Heart right ventricle (tissue), 16 donors: ENCODE measurements at regions not wholly inside any gene's neighbourhood (a gene's known extent, or its start where the extent isn't known, plus 50 kb on each side); places are given as distances from the start of the nearest gene placed in this dataset.

ENCODE experiments used
- ATAC-seq, 8 donors: fragments of 200-7000 bp; cut with Tn5 transposase; one replicate each; pipeline ENCODE4 v1.9.1; 2020; ENCODE audit warnings: mild to moderate bottlenecking in 8 of 8, moderate library complexity in 8 of 8, moderate number of reproducible peaks in 1 of 8
- DNase-seq, 2 donors: peaks; one replicate each; pipeline ENCODE4 v3.0.0-alpha.2; 2020
- H3K27ac ChIP-seq, 10 donors: fragments of 200-600 bp; sonication (generic) in 2 of 10; one replicate each; pipeline versions ENCODE4 v1.5.0 to v1.8.0; 2020 to 2022; ENCODE audit warnings: mild to moderate bottlenecking in 3 of 10
- H3K27me3 ChIP-seq, 7 donors: fragments of 200-600 bp; one replicate each; pipeline ENCODE4 v1.8.0; 2021 to 2022; ENCODE audit warnings: mild to moderate bottlenecking in 2 of 7
- H3K36me3 ChIP-seq, 9 donors: fragments of 200-600 bp; sonication (generic) in 1 of 9; one replicate each; pipeline versions ENCODE4 v1.5.0 to v1.8.0; 2020 to 2022; ENCODE audit warnings: mild to moderate bottlenecking in 2 of 9
- H3K4me1 ChIP-seq, 9 donors: fragments of 200-600 bp; sonication (generic) in 1 of 9; one replicate each; pipeline versions ENCODE4 v1.5.0 to v1.8.0; 2020 to 2022; ENCODE audit warnings: mild to moderate bottlenecking in 4 of 9
- H3K4me3 ChIP-seq, 10 donors: fragments of 200-600 bp; sonication (generic) in 2 of 10; one replicate each; pipeline versions ENCODE4 v1.5.0 to v1.8.0; 2020 to 2022; ENCODE audit warnings: mild to moderate bottlenecking in 7 of 10, moderate library complexity in 2 of 10
- H3K9me3 ChIP-seq, 11 donors: fragments of 200-600 bp in 10 of 11; sonication (generic) in 2 of 11; one replicate each; pipeline versions ENCODE4 v1.5.0 to v1.8.0; 2013 to 2022; ENCODE audit warnings: mild to moderate bottlenecking in 2 of 11, control low read depth in 1 of 11, moderate library complexity in 1 of 11
- WGBS, 2 donors: extraction: QIAGEN DNeasy Blood & Tissue Kit; methylation state at CpG; one replicate each; pipeline ENCODE4 v1.1.7; 2013; ENCODE audit warnings: inconsistent platforms in 1 of 2; 5-methylcytosine and 5-hydroxymethylcytosine counted together
- intact Hi-C, 10 donors: fragments of 100-400 bp; cut with DNase I; formaldehyde crosslinking; loops; one replicate each; pipeline versions ENCODE4 v1.11.1 to v1.14.2; 2022
- TF ChIP-seq, protein P1 (sequence below), 9 donors: fragments of 200-600 bp; sonication (generic) in 2 of 9; IDR thresholded peaks; one replicate each; pipeline versions ENCODE4 v1.5.0 to v1.8.0; 2021 to 2022; ENCODE audit warnings: antibody characterized with exemption in 9 of 9, mild to moderate bottlenecking in 5 of 9, moderate library complexity in 1 of 9
- donor health status: Arrhythmogenic right ventricular cardiomyopathy.
- donor health status: ischemic (EF 13 %, LVEDD 7.1; RV severe dilation, severe dysfunction).
- donor health status: healthy with polysubstance abuse.
- donor health status: DM: no; HTN: yes; CAD: no.
- donor health status: DM: no; HTN: no; CAD: no.
- donor health status: ischemic (EF 25% LVEDD 6.9; RV normal size, moderate dysfunction).
- donor health status: ischemic (EF 25% LVEDD 5.7; RV mildly dilated, moderate dysfunction).
- donor health status: healthy.
- donor health status: DM: yes; HTN: yes; CAD: no.
- donor health status: Ischemic cardiomyopathy.
- donor health status: ischemic (EF 35%, LVEDD 5.7; RV mildly dilated, moderate dysfunction).
- donor health status: nonischemic (EF 11% LVEDD 7.7; RV severe dilation, severe dysfunction).
- donor health status: DM: yes; HTN: yes; CAD: no.
- donor health status: PGD.
- donor health status: ischemic (EF 29% LVEDD 5.4; RV normal size, mild dysfunction).
- donor health status: nonischemic (EF 23%, LVEDD 6.1; RV moderate dilation, normal function).

DNA sequence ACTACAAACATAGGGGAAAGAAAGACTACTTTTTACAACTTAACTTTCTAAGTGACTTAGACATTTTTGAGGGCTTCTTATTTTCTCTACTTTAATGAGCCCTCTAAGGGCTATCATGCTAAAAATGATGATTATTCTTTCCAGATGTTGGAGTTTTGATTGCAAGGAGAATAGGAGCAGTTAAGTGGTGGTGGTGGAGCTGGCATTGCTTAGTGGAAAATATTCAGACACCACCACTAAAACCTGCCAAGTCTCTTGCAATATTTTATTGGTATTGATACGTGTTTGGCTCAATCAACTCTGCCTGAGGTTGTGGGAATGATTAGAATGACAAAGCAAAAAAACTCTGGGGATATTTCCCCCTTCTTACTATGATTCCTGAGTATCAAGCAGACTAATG lies 82.6 kb upstream of the PTGFR start:
- Histone ChIP-seq H3K27ac (peak overlapping the region in 1 of 10 donors; percentile 0), H3K4me3 (no peak overlapping the region), H3K36me3 (no peaks in the 10 kb centered on the region), H3K4me1 (no peaks in the 10 kb centered on the region), H3K27me3 (no peaks in the 10 kb centered on the region), H3K9me3 (peaks cover 0 to 33% (median 16%) of the 10 kb centered on the region in 11 donors)
- intact Hi-C loops = no loop called here
- TF ChIP-seq, protein P1, sequence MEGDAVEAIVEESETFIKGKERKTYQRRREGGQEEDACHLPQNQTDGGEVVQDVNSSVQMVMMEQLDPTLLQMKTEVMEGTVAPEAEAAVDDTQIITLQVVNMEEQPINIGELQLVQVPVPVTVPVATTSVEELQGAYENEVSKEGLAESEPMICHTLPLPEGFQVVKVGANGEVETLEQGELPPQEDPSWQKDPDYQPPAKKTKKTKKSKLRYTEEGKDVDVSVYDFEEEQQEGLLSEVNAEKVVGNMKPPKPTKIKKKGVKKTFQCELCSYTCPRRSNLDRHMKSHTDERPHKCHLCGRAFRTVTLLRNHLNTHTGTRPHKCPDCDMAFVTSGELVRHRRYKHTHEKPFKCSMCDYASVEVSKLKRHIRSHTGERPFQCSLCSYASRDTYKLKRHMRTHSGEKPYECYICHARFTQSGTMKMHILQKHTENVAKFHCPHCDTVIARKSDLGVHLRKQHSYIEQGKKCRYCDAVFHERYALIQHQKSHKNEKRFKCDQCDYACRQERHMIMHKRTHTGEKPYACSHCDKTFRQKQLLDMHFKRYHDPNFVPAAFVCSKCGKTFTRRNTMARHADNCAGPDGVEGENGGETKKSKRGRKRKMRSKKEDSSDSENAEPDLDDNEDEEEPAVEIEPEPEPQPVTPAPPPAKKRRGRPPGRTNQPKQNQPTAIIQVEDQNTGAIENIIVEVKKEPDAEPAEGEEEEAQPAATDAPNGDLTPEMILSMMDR (IDR thresholded peaks at IDR 0.05) = no peak
- ATAC-seq = peak in 3 of 8 donors; percentile 11 to 30 (median 25)
- no peak for DNase-seq
- WGBS, 2 donors = 64 to 90% methylated on average over 1 of the region's 1 CpG

GRCh38 chr1:78408810-78409209 lies 82.0 kb upstream of the PTGFR start:
- DNase-seq = no peak
- H3K4me3 ChIP-seq = no peak overlapping the region
- H3K36me3 ChIP-seq = no peaks in the 10 kb centered on the region
- 83 to 93% methylated on average over 2 of the region's 2 CpGs for WGBS, 2 donors
- peak overlapping the region in 1 of 10 donors; percentile 0 for H3K27ac ChIP-seq
- intact Hi-C loops = no loop called here
- no peaks in the 10 kb centered on the region for H3K27me3 ChIP-seq
- H3K9me3 ChIP-seq = peaks cover 0 to 33% (median 16%) of the 10 kb centered on the region in 11 donors
- ATAC-seq = peak in 1 of 8 donors; percentile 60
- H3K4me1 ChIP-seq = no peaks in the 10 kb centered on the region
- TF ChIP-seq, protein P1 (IDR thresholded peaks at IDR 0.05) = no peak

- Histone ChIP-seq H3K9me3 (peaks cover 0 to 33% (median 16%) of the 10 kb centered on the region in 11 donors), H3K27me3 (no peaks in the 10 kb centered on the region), H3K4me1 (no peaks in the 10 kb centered on the region), H3K36me3 (no peaks in the 10 kb centered on the region), H3K4me3 (no peak overlapping the region), H3K27ac (no peak overlapping the region)
- 83 to 85% methylated on average over 2 of the region's 2 CpGs for WGBS, 2 donors
- TF ChIP-seq, protein P1 (IDR thresholded peaks at IDR 0.05) = no peak
- intact Hi-C loops = no loop called here
- no peak for ATAC-seq
- no peak for DNase-seq
Observed at GRCh38 chr1:78410643-78411042, 80.1 kb upstream of the PTGFR start.

DNA sequence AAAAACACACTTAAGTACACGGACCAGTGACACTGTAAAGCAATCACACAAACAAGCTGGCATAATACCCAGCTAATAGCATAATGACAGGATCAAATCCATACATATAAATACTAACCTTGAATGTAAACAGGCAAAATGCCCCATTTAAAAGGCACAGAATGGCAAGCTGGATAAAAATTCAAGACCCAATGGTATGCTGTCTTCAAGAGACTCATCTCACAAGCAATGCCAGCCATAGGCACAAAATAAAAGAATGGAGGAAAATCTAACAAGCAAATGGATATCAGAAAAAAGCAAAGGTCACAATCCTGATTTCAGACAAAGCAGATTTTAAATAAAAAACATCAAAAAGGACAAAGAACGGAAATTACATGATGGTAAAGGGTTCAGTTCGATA lies 79.1 kb upstream of the PTGFR start:
- no peak for ATAC-seq
- DNase-seq = no peak
- TF ChIP-seq, protein P1 (IDR thresholded peaks at IDR 0.05) = no peak
- Histone ChIP-seq H3K27me3 (no peaks in the 10 kb centered on the region), H3K4me3 (no peak overlapping the region), H3K9me3 (peaks cover 0 to 33% (median 16%) of the 10 kb centered on the region in 11 donors), H3K36me3 (no peaks in the 10 kb centered on the region), H3K27ac (no peak overlapping the region), H3K4me1 (no peaks in the 10 kb centered on the region)
- intact Hi-C loops = no loop called here
- 48 to 49% methylated on average over 3 of the region's 3 CpGs for WGBS, 2 donors
